GM19463 (cell line): ENCODE measurements at regions not wholly inside any gene's neighbourhood (a gene's known extent, or its start where the extent isn't known, plus 50 kb on each side); places are given as distances from the start of the nearest gene placed in this dataset.

Source experiments
- ATAC-seq: cut with Tn5 transposase; IDR thresholded peaks from one replicate; pipeline ENCODE4 v1.9.1; 2021; ENCODE audit warnings: mild to moderate bottlenecking, moderate library complexity; ENCODE audit not compliant: unreplicated experiment

DNA sequence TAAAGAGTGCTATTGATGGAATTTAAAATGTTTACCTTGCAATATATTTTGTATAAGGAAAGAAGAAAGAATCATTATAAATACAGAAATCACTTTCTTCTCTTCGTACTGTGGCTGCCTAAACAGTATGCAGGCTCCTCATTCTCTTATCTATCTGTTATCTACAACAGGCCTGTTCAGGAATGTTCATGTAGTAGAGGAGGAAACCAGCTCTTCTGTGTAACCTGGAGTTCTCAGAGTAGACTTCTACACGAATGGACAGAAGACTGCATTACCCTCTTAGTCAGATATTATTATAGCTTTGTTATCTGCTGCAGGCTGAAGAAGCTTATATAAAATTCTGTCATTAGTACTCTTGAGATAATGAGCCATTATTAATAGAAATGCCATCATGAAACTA, 1225.9 kb upstream of the CNTN5 start:
- ATAC-seq, result no peak

DNA sequence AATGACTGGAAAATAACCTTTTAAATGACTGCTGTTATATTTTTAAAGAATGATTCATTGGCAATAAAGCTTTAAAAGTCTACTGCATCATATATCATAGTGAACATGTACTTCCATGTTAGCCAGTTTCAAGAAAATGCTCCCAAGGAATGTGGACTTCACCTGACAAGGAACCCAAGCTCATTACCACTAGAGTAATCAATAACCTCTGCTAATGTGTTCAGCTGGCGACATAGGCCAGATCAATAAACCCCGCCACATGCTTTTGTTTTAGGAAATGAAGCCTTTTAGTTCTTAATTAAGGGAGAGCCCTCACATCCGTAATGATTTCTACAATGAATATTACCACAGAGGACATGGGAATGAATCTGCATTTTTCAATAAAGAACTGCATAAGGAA, 1219.9 kb upstream of the CNTN5 start:
- ATAC-seq, result no peak

DNA sequence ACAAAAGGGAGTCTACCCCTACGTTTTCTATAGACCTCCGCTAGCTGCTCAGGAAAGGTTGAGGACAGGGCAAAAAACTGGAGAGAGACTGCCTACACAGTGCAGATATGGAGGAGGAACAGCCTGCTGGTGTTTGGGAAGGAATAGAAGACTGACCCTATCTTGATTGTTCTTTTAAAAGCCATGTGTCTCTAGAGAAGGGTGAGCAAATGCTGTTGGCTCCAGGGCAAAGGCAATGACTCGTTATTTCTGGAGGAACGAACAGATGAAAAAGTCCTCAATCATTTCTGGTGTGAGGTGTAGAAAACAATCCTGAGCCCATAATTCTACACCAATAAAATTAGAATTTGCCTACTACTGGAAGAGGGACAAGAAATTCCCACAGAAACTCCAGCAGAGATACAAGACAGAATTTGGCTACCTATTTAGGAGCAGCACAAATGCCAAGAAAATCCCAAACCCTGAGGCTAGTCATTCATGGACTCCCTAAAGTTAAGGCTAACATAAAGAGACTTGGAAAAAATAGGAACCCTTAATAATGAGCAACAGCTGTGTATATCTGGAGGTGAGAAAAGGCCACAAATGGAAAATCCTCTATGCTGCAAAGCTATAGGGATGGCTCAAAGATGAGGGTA, 1206.3 kb upstream of the CNTN5 start:
- ATAC-seq, result no peak

DNA sequence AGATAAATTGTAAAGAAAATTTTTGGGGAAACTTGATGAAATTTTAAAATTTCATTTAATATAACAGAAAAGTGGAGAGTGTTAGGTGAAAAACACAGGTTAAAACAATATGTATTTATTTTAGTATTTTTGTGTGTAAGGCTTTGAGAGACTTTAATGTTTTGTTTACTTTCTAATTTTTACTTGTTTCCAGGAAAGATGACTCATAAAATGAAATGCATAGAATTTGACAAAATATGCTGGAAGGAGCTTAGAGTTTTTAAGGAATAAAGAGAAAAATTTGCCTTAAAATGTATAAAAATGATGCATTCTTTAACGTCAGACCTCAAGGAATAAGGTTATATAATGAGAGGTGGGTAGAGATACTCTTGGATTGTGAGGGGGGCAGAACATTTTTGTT, 1205.1 kb upstream of the CNTN5 start:
- no peak for ATAC-seq

DNA sequence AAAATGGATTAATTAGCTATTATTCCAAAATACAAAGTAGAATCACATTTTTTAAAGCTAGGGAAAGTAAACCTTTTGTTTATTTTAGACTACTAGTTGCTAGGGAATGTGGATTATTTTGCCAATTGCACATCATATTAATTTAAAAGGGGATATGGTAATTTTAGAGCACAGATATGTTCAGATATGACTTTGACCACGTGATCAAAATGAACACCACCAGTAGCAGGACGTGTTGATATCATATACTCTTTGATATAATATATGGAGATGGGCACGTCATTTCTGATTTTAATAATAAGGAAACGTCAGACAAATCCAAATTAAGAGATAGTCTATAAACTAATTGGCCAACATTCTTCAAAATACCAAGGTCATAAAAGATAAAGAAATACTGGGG, 1188.3 kb upstream of the CNTN5 start:
- ATAC-seq, result no peak

DNA sequence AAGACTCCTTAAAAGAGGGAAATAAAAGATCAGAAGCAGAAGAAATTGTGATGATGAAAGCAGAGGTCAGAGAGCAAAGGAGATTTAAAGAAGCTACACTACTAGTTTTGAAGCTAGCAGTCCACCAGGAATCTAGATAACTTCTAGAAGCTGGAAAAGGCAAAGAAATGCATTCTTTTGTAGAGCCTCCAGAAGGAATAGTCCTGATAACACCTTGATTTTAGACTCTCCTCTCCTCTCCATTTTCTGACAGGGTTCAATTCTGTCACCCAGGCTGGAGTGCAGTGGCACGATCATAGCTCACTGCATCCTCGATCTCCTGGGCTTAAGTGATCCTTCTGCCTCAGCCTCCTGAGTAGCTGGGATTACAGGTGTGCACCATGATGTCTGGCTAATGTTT, 1187.3 kb upstream of the CNTN5 start:
- no peak for ATAC-seq

DNA sequence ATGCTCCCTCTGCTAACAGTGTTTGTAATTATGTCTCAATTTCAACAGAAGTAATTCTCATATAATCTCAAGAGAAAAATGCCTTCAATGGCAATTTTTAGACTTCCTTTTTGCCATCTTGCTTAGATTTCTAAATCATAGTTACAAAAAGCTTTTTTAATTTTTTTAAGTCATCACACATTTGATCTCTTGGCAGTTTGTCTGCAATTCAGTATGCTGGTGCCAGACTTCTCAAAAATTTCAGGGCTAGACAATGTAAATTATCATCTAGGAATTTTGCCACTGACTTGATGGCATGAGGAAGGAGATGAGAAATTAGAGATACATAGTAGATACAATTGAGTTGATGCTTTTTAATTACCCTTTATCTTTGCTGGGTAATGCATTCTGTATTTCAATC, 1176.7 kb upstream of the CNTN5 start:
- ATAC-seq, result no peak

DNA sequence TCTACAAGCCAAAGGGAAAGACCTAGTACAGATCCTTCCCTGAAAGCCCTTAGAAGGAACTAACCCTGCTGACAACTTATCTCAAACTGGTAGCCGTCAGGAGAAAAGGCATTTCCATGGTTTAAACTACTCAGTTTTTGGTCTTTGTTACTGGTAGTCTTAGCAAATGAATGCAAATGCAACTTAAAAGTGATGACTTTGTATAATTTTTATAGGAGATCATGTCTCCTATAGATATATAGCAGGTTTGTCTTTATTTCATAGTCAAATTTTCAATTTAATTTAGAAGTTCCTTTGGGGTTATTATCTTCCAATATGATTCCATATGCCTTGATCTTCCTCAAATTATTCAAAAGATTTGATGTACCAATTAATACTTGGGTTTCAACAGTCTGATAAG, 1173.0 kb upstream of the CNTN5 start:
- no peak for ATAC-seq

DNA sequence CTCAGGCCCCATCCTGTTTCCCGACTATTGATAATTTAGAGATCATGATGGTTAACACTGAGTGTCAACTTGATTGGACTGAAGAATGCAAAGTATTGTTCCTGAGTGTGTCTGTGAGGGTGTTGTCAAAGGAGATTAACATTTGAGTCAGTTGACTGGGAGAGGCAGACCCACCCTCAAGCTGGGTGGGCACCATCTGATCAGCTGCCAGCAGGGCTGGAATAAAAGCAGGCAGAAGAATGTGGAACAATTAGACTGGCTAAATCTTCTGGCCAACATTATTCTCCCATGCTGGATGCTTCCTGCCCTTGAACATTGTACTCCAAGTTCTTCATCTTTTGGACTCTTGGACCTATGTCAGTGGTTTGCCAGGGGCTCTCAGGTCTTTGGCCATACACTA, 1170.0 kb upstream of the CNTN5 start:
- no peak for ATAC-seq

DNA sequence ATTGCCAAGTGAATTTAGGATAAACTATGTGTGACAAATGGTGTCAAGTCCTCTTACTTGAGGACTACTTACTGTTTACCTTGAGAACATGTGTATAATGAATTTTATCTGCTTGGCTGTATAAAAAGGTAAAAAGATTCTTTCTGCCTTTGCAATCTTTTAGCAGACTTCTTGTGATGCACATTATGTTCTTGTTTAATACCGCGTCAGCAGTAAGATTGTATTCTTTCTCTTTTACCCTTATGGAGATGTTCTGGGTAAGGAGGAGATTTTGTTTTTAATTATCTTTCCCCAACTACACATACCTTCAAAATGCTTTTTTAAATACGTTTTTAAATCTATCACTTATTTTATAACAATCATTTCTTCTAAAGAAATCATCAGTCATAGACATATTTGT, 1166.4 kb upstream of the CNTN5 start:
- no peak for ATAC-seq

DNA sequence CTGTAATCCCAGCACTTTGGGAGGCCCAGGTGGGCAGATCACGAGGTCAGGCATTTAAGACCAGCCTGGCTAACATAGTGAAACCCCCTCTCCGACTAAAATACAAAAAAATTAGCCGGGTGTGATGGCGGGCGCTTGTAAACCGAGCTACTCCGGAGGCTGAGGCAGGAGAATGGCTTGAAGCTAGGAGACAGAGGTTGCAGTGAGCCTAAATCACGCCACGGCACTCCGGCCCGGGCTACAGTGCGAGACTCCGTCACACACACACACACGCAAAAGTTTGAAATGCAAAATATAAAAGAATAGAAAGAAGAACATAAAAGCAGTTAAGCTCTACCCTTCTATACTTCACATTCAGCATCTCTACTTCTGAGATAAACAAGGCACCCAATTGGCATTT, 1165.9 kb upstream of the CNTN5 start:
- ATAC-seq, result no peak

DNA sequence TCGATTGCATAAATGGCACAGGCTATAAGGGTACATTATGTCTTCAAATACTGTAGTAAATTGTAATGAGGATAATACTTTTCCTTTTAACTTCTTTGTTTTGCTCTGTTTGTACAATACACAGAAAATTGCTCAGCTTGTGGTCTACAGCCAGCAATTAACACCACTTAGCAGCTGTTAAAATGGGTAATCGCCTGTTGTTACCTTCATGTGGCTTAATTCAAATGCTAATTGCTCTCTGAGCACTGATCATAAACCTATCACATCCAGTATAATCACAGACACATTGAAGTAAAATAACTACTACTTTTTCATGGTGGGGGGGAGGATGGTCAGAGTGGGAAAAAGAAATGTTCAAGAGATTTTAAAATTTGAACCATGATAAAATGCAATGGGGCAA, 1164.1 kb upstream of the CNTN5 start:
- no peak for ATAC-seq

DNA sequence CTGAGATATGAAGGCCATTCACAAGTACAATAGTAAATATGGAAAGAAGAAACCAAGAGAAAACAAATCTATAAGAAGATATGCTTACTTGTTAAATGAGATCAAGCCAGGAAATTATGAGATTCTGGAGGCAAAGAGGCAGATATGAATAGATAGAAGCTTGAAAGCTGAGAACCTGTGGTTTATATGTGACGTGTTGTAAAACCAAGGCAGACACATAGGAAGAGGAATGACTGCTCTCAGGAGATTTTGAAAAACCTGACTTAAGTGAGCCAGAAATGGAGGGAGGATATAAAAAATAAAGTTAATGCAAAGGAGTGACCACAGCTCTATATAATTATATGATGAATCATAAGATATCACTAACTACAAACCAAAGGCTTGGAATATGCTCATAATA, 1160.5 kb upstream of the CNTN5 start:
- no peak for ATAC-seq

DNA sequence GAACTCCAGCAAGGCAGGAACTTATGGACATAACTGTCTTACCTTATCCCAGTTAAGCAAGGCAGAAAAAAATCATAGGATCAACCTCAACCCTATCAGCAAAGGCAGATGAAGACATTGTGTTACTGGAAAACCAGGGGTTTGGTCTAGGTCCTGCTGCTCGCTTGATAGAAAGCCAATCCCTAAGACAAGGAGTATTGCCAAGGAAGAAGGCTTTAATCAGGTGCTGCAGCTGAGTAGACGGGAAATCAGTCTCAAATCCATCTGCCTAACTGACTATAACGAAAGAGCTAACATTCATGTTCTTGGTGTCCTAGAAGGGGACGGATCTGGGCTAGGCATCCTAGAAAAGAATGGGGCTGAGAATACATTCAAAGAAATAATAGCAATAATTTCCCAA, 1158.7 kb upstream of the CNTN5 start:
- ATAC-seq, result no peak

DNA sequence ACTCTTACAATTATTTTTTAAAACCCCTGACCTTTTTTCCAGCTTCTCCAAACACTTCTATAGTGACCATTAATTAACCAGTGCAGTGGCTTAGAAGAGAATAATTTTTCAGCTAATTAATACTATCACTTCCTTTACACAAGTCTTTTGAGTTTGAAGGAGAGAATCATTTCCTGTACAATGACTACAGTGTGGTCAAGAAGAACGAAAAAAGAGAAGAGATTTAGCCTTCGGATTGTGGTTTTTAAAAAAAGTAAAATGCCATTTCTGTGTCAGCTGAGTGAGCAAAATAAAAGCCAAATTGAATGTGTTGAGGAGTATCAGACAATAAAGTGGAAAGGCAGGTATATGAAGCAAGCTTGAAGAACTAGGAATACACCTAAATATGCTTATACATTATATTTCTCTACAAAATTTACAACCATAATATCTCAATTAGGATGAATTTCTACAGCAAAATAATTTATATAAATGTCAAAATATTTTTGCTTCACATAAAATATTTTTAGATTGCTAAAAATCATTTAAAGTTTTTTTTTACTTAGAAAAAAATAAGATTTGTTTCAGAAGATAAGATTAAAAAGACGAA, 1155.2 kb upstream of the CNTN5 start:
- no peak for ATAC-seq

DNA sequence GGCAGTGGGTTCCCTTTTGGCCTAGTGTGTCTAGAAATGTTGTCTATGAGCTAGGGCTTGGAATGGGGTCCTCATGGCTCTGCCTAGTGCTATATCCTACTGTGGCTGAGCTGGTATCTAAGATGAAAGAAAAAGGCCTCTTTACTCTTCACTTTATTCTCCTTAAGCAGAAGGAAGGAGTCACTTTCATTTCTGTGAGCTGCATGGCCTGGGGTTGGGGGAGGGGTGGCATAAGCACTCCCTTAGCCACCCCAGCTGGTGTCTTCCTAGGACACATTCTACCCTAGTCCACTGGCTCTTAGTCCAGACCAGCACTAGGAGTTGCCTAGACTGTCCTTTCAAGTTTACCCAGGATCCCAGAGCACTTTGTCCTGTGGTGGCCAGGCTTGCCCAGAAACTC, 1148.9 kb upstream of the CNTN5 start:
- ATAC-seq, result no peak

DNA sequence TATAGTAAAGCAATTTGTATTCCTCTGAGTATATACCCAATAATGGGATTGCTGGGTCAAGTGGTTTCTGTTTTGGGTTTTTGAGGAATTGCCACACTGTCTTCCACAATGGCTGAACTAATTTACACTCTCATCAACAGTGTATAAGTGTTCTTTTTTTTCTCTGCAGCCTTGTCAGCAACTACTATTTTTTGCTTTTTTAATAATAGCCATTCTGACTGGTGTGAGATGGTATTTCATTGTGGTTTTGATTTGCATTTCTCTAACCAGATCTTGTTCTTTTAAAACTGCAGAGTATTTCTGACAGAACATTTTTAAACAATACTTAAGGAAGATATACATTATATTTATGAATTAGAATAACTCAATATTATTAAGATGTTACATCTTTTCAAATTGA, 1140.5 kb upstream of the CNTN5 start:
- no peak for ATAC-seq

DNA sequence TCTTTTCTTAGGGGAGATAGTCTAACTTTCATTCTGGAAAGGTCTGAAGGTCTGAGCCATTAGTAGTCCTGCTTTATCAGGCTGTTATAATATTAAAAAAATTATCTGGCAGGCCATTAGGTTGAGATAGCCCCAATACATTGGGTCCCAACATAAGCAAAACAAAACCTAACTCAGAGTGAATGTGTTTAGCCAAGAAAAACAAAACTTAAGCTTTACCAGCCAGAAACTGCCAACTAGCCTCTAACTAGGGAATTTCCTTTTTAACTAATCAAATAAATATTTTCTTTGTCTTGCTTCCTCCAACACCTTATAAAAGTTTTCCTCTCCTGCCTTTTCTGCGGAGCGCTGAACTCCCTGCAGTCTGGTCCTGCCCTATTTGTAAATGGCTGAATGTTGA, 1137.7 kb upstream of the CNTN5 start:
- no peak for ATAC-seq

DNA sequence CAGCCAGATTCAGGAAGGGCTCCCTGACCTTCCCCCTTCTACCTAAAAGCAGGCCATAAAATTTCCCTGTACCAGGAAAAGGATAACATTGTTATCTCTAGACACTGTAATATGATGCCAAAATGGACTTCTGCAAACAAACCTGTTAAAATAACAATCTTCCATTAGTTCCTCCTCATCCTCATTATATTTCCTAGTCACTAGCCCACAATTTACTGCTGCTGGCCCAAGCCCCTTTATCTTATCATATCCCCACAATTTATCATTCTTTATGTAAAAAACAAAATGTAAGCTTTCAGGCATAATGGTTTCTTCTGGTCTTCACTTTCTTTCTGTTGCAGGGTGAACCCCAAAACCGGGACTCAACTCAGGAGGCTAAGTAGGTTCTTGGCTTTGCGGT, 1132.1 kb upstream of the CNTN5 start:
- ATAC-seq, result no peak

DNA sequence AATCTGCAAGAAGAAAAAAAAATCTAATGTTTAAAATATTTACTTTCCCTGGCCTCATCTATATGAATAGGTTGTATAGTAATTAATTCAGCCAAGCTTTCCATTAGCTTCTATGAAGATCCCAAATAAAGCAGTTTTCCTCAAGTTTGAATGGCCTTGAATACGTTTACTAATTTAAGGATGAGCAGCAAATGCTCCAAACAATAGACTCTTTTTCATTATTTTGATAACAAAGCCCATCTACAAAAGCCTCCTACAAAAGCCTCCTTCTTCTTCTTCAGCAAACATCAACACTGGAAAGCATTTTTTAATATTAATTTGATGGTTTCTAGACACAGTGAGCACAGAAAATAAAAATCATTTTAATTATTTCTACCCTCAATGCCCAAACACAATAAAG, 1130.3 kb upstream of the CNTN5 start:
- no peak for ATAC-seq

DNA sequence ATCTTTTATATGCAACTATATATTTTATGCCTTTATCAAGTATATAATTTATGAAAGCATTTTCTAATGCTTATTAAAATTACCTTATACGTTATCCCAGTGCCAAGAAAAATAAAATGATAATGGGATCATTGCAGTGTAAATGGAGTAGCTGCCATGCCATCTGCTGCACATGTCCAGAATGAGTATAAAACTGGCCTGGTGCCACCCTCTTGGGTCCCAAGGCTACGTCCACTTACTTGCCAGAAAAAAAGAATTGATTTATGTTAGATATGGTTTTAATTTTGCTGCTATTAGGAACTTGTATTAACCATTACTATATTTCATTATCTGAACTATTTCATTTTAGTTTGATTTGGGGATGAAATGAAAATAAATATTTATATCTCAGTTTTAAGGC, 1127.1 kb upstream of the CNTN5 start:
- ATAC-seq, result no peak

DNA sequence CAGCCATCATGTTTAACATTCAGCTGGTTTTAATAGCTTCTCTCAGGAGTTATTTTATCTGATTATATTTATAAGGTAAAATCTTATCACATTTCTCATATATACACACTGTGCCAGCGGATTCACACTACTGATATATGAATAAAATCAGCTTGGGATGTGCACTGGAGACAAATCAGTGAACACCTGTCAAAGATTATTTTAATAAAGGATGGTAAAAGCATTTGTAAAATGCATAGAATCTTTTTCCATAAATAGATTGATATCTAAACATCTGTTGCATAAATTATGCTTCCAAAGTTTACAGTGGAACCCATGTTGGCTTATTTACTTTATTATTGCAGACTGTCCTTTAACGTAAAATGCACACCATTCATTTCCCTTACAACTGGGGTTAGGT, 1125.8 kb upstream of the CNTN5 start:
- no peak for ATAC-seq

DNA sequence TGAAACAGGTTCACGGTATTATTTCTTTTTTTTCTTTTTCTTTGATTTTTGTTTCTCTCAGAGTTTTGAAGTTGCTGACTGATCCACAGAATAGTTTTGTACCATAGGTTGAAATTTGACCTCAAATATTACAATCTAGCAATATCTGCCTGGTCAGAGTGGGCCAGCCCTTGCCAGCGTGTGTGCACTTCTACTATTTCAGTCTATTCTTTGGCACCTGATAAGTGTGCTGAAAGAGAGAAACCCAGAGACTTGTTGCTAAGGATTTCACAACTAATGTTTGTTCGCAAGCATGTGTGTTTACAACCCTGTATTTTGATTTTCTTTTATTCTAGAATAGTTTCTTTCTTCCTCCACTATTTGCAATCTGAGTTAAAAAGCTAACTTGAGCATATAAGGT, 1125.2 kb upstream of the CNTN5 start:
- ATAC-seq, result no peak
